Spleen (tissue), 11 donors: ENCODE measurements at regions not wholly inside any gene's neighbourhood (a gene's known extent, or its start where the extent isn't known, plus 50 kb on each side); places are given as distances from the start of the nearest gene placed in this dataset.

Experiments
- DNase-seq: peaks from one replicate; pipeline ENCODE4 v3.0.0-alpha.2; 2020
- H3K27ac ChIP-seq, 8 donors: fragments of 200-600 bp; sonication (generic) in 7 of 8; 1 replicate in 4 of 8; 2 replicates in 4 of 8; pipeline versions ENCODE4 v1.5.0 to v1.8.0; 2016 to 2021; ENCODE audit warnings: inconsistent platforms in 4 of 8, mild to moderate bottlenecking in 4 of 8, moderate library complexity in 1 of 8
- H3K27me3 ChIP-seq, 7 donors: fragments of 200-600 bp; sonication (generic) in 6 of 7; replicated peaks in 1 of 7; 1 replicate in 4 of 7; 2 replicates in 3 of 7; pipeline versions ENCODE4 v1.5.0 to v1.8.0; 2016 to 2021; ENCODE audit warnings: inconsistent platforms in 3 of 7, mild to moderate bottlenecking in 1 of 7
- H3K36me3 ChIP-seq, 6 donors: fragments of 200-600 bp; sonication (generic) in 5 of 6; 1 replicate in 4 of 6; 2 replicates in 2 of 6; pipeline versions ENCODE4 v1.5.0 to v1.8.0; 2016 to 2021; ENCODE audit warnings: inconsistent platforms in 2 of 6
- H3K4me1 ChIP-seq, 6 donors: fragments of 200-600 bp; sonication (generic) in 5 of 6; 1 replicate in 3 of 6; 2 replicates in 3 of 6; pipeline versions ENCODE4 v1.5.0 to v1.8.0; 2016 to 2021; ENCODE audit warnings: inconsistent platforms in 3 of 6
- H3K4me3 ChIP-seq, 8 donors: fragments of 200-600 bp; sonication (generic) in 7 of 8; 1 replicate in 4 of 8; 2 replicates in 4 of 8; pipeline versions ENCODE4 v1.5.0 to v1.8.0; 2016 to 2021; ENCODE audit warnings: inconsistent platforms in 4 of 8, mild to moderate bottlenecking in 4 of 8, moderate library complexity in 2 of 8
- H3K9me3 ChIP-seq, 8 donors: fragments of 200-600 bp; sonication (generic) in 7 of 8; 1 replicate in 4 of 8; 2 replicates in 4 of 8; pipeline versions ENCODE4 v1.5.0 to v1.8.0; 2016 to 2021; ENCODE audit warnings: inconsistent platforms in 4 of 8
- POLR2A ChIP-seq, 3 donors: fragments of 450-650 bp; IDR thresholded peaks; one replicate each; pipeline ENCODE4 v1.5.1; 2017; ENCODE audit warnings: antibody characterized with exemption in 3 of 3, mild to moderate bottlenecking in 1 of 3
- POLR2AphosphoS5 ChIP-seq, 3 donors: sonication (generic); formaldehyde crosslinking; IDR thresholded peaks; one replicate each; pipeline ENCODE4 v1.5.1; 2017; ENCODE audit warnings: antibody characterized with exemption in 3 of 3
- WGBS, 5 donors: extraction: QIAGEN DNeasy Blood & Tissue Kit in 3 of 5; methylation state at CpG; one replicate each; pipeline versions ENCODE4 v1.1.5 to v1.1.7; 2013 to 2018; 5-methylcytosine and 5-hydroxymethylcytosine counted together
- intact Hi-C: fragments of 100-400 bp; cut with DNase I; formaldehyde crosslinking; loops from one replicate; pipeline ENCODE4 v1.15.0; 2023; ENCODE audit warnings: low total_unique reads
- TF ChIP-seq, protein P1 (sequence below), 11 experiments: fragments of 200-600 bp in 7 of 11; fragments of 450-650 bp in 4 of 11; sonication (generic) in 4 of 11; IDR thresholded peaks in 8 of 11; conservative IDR thresholded peaks in 3 of 11; 1 replicate in 7 of 11; 2 replicates in 4 of 11; pipeline versions ENCODE4 v1.4.0 to v1.8.0; 2016 to 2021; ENCODE audit warnings: antibody characterized with exemption in 11 of 11, inconsistent platforms in 4 of 11, mild to moderate bottlenecking in 1 of 11
- donor health status: healthy with polysubstance abuse.
- donor health status: DM: no; HTN: no; CAD: no; lungs with moderate emphysema.
- donor health status: DM: no; HTN: no; CAD: no.
- donor health status: Bipolar disorder and iron deficiency.
- donor health status: healthy.
- donor health status: DM: no; HTN: no; CAD: no.
- donor health status: DM: yes; HTN: yes; CAD: no.

DNA sequence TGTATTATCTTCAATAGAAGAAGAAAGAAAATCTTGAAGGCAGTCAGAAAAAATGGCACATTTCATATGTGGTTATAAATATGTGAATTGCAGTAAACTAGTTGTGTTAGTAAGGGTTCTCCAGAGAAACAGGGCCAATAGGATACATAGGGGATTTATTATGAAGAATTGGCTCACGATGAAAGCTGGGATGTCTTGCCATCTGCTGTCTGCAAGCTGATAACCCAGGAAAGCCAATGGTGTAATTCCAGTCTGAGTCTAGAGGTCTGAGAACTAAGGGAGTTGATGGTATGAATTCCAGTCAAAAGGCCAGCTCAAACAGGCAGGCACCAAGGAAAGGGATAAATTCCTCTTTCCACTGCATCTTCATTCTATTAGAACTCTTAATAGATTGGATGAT is 362.4 kb downstream of the KCNJ3 start:
- Histone ChIP-seq H3K27me3 (no peaks in the 10 kb centered on the region), H3K36me3 (no peaks in the 10 kb centered on the region), H3K4me1 (no peaks in the 10 kb centered on the region), H3K9me3 (peaks cover 0 to 17% (median 10%) of the 10 kb centered on the region in 8 donors), H3K4me3 (no peak overlapping the region), H3K27ac (no peak overlapping the region)
- intact Hi-C loops = no loop called here
- DNase-seq = no peak
- WGBS, 5 donors = 71 to 93% (median 78%) methylated on average over 1 of the region's 1 CpG
- TF ChIP-seq POLR2AphosphoS5 (IDR thresholded peaks at IDR 0.05) (no peak), POLR2A (IDR thresholded peaks at IDR 0.05) (no peak)
- TF ChIP-seq, protein P1, sequence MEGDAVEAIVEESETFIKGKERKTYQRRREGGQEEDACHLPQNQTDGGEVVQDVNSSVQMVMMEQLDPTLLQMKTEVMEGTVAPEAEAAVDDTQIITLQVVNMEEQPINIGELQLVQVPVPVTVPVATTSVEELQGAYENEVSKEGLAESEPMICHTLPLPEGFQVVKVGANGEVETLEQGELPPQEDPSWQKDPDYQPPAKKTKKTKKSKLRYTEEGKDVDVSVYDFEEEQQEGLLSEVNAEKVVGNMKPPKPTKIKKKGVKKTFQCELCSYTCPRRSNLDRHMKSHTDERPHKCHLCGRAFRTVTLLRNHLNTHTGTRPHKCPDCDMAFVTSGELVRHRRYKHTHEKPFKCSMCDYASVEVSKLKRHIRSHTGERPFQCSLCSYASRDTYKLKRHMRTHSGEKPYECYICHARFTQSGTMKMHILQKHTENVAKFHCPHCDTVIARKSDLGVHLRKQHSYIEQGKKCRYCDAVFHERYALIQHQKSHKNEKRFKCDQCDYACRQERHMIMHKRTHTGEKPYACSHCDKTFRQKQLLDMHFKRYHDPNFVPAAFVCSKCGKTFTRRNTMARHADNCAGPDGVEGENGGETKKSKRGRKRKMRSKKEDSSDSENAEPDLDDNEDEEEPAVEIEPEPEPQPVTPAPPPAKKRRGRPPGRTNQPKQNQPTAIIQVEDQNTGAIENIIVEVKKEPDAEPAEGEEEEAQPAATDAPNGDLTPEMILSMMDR (IDR thresholded peaks at IDR 0.05 in 8 of 11, conservative IDR thresholded peaks at IDR 0.05 in 3 of 11) = no peak

DNA sequence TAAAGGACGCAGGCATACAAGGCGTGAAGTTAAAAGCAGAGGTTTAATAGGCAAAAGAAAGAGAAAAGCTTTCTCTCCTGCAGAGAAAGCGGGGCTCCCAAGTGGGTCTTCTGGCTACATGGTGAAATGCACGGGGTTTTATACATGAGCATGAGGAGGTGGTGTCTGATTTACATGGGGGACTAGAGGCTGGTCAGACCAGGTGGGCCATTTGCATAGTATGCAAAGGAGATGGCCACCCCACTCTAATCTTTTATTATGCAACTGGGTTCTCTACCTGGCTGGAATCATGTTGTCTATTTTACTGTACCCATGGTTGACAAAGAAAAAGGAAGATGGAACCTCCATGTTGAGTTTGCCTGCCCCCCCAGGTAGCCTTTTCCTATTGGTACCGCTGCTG is 356.2 kb downstream of the KCNJ3 start:
- Histone ChIP-seq H3K36me3 (no peaks in the 10 kb centered on the region), H3K9me3 (peaks cover 0 to 16% (median 3%) of the 10 kb centered on the region in 8 donors), H3K27ac (no peak overlapping the region), H3K27me3 (no peaks in the 10 kb centered on the region), H3K4me1 (no peaks in the 10 kb centered on the region), H3K4me3 (no peak overlapping the region)
- no peak for TF ChIP-seq POLR2A (IDR thresholded peaks at IDR 0.05)
- TF ChIP-seq, protein P1 (IDR thresholded peaks at IDR 0.05 in 8 of 11, conservative IDR thresholded peaks at IDR 0.05 in 3 of 11) = no peak
- no peak for TF ChIP-seq POLR2AphosphoS5 (IDR thresholded peaks at IDR 0.05)
- intact Hi-C loops = no loop called here
- 84 to 92% (median 88%) methylated on average over 5 of the region's 5 CpGs for WGBS, 5 donors
- no peak for DNase-seq

DNA sequence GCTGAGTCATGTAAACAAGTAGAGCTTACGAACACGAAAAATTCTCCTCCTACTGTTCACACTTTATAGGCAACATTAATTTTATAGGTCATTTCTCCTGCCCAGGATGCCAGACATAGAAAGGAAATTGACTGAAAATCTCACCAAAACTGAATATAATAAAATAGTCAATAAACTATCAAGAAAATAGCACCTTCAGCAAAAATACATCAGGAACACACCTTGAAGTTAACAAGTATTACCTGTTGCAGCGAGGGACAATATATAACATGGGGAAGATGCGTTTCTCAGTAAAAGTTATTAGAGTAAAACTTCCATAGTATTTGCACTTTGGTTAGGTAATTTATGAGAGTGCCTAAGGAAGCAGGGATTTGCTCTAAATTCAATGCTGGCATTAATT is 344.6 kb downstream of the KCNJ3 start:
- no peaks in the 10 kb centered on the region for H3K36me3 ChIP-seq
- no peak overlapping the region for H3K4me3 ChIP-seq
- H3K4me1 ChIP-seq = no peaks in the 10 kb centered on the region
- 85 to 95% (median 88%) methylated on average over 4 of the region's 4 CpGs for WGBS, 5 donors
- H3K9me3 ChIP-seq = peaks cover 0 to 17% (median 3%) of the 10 kb centered on the region in 8 donors
- no peak for DNase-seq
- H3K27ac ChIP-seq = no peak overlapping the region
- intact Hi-C loops = no loop called here
- no peaks in the 10 kb centered on the region for H3K27me3 ChIP-seq
- TF ChIP-seq POLR2AphosphoS5 (IDR thresholded peaks at IDR 0.05) (no peak), POLR2A (IDR thresholded peaks at IDR 0.05) (no peak)
- TF ChIP-seq, protein P1 (IDR thresholded peaks at IDR 0.05 in 8 of 11, conservative IDR thresholded peaks at IDR 0.05 in 3 of 11) = no peak

DNA sequence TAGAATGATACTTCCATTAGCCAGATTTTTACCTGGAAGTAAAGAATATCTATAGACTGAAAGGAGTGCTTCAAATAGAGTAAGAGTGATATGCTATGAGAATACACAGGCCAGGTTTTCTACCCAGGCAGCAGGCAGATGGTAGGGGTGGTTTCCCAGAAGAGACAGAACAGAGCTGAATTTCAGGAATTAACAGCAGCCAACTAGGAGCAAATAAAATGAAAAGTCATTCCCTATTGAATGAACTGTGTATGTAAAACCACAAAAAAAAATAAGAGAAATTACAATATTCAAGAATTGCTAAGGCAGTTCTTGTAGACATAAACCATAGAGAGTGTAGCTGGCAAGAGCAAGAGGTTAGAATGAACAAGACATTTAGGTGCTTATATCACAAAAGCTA is 336.8 kb downstream of the KCNJ3 start:
- no peaks in the 10 kb centered on the region for H3K27me3 ChIP-seq
- H3K4me3 ChIP-seq = no peak overlapping the region
- H3K4me1 ChIP-seq = no peaks in the 10 kb centered on the region
- intact Hi-C loops = no loop called here
- H3K36me3 ChIP-seq = no peaks in the 10 kb centered on the region
- DNase-seq = no peak
- no peak overlapping the region for H3K27ac ChIP-seq
- H3K9me3 ChIP-seq = no peaks in the 10 kb centered on the region
- no peak for TF ChIP-seq POLR2A (IDR thresholded peaks at IDR 0.05)
- TF ChIP-seq, protein P1 (IDR thresholded peaks at IDR 0.05 in 8 of 11, conservative IDR thresholded peaks at IDR 0.05 in 3 of 11) = no peak
- no peak for TF ChIP-seq POLR2AphosphoS5 (IDR thresholded peaks at IDR 0.05)
